AG20443 (cell line): ENCODE measurements at regions not wholly inside any gene's neighbourhood (a gene's known extent, or its start where the extent isn't known, plus 50 kb on each side); places are given as distances from the start of the nearest gene placed in this dataset.
"Not testable (repeated sequence)": the region's sequence is repeated elsewhere in the genome, so short reads cannot be mapped to it uniquely, and the experiment has no call there.

Experiments
- DNase-seq: peaks from one replicate; pipeline ENCODE4 v3.0.0; 2012; ENCODE audit warnings: low spot score, mixed read lengths

- no peak for DNase-seq
Observed at GRCh38 chr3:67154429-67154828, 156.3 kb downstream of the KBTBD8 start.

GRCh38 chr3:67167481-67167880 is 169.4 kb downstream of the KBTBD8 start:
- no peak for DNase-seq

- no peak for DNase-seq
Observed at GRCh38 chr3:67171841-67172240, 173.7 kb downstream of the KBTBD8 start.

GRCh38 chr3:67173130-67173529 is 175.0 kb downstream of the KBTBD8 start:
- not testable (repeated sequence) for DNase-seq

GRCh38 chr3:67176396-67176795 is 178.3 kb downstream of the KBTBD8 start:
- DNase-seq: no peak

GRCh38 chr3:67192466-67192865 is 194.4 kb downstream of the KBTBD8 start:
- no peak for DNase-seq

- DNase-seq: no peak
Observed at GRCh38 chr3:67196677-67197076, 198.6 kb downstream of the KBTBD8 start.

GRCh38 chr3:67198374-67198773 is 200.3 kb downstream of the KBTBD8 start:
- no peak for DNase-seq

- DNase-seq: no peak
Observed at GRCh38 chr3:67200618-67201017, 202.5 kb downstream of the KBTBD8 start.

GRCh38 chr3:67201026-67201425 is 202.9 kb downstream of the KBTBD8 start:
- DNase-seq: no peak

GRCh38 chr3:67202053-67202452 is 203.9 kb downstream of the KBTBD8 start:
- no peak for DNase-seq

GRCh38 chr3:67204951-67205350 is 206.8 kb downstream of the KBTBD8 start:
- DNase-seq: no peak

GRCh38 chr3:67215690-67216089 is 217.6 kb downstream of the KBTBD8 start:
- no peak for DNase-seq

- no peak for DNase-seq
Observed at GRCh38 chr3:67227030-67227429, 228.9 kb downstream of the KBTBD8 start.

- no peak for DNase-seq
Observed at GRCh38 chr3:67228136-67228535, 230.0 kb downstream of the KBTBD8 start.

GRCh38 chr3:67232642-67233041 is 234.5 kb downstream of the KBTBD8 start:
- no peak for DNase-seq

- DNase-seq: no peak
Observed at GRCh38 chr3:67239353-67239752, 241.2 kb downstream of the KBTBD8 start.

GRCh38 chr3:67241084-67241483 is 243.0 kb downstream of the KBTBD8 start:
- no peak for DNase-seq

GRCh38 chr3:67244130-67244529 is 246.0 kb downstream of the KBTBD8 start:
- DNase-seq: no peak

- DNase-seq: no peak
Observed at GRCh38 chr3:67245545-67245944, 247.4 kb downstream of the KBTBD8 start.

- no peak for DNase-seq
Observed at GRCh38 chr3:67248726-67249125, 250.6 kb downstream of the KBTBD8 start.

- DNase-seq: not testable (repeated sequence)
Observed at GRCh38 chr3:67252906-67253305, 254.8 kb downstream of the KBTBD8 start.

- no peak for DNase-seq
Observed at GRCh38 chr3:67278015-67278618, 280.0 kb downstream of the KBTBD8 start.

- DNase-seq: no peak
Observed at GRCh38 chr3:67286586-67286985, 288.5 kb downstream of the KBTBD8 start.
